GF-D8 (cell line): ENCODE measurements at regions not wholly inside any gene's neighbourhood (a gene's known extent, or its start where the extent isn't known, plus 50 kb on each side); places are given as distances from the start of the nearest gene placed in this dataset.

Experiments used
- DNase-seq: peaks from one replicate; lab custom pipeline; 2025; lab: John Stamatoyannopoulos, UW

DNA sequence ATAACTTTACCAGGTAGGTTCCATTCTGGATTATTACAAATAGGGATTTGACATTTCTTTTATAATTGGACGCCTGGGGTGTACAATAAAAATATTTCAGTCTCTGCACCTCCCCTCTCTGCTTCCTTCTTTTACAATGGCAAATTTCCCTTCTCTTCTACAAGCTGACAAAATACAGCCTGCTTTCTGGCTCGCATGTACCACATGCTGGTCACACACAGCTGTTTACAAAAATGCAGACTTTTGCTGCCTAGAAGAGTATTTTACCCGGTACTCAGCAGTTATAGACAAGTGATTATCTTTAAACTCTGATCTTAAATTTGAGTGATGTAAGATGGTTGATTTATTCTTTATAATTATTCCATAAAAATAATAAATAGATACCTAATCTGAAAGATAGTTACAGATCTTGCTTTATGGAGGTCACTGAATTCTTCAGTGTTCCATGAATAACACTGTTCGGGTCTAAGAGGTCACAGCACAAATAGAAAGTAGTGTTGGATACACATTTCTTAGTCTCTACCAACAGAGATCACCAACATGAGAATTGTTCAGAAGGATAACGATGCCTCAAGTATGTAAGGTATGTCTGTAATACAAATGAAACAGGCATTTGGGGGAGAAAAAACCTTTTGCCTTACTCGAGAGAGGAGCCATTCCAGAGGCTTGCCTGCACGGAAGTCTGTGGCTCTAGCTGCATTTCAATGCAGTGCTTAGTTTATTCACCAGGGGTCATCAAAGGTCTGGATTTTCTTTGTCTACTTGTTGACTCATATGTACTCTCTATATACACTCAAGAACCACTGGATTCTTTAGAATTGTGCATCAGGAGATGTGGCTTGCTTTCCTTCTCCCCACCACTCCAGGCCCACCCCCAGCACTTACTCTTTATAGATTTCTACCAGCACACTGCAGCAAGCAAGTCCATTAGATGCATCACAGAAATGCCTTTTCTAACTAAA is 206.6 kb upstream of the RFX3 start:
- DNase-seq = peak; percentile 46

DNA sequence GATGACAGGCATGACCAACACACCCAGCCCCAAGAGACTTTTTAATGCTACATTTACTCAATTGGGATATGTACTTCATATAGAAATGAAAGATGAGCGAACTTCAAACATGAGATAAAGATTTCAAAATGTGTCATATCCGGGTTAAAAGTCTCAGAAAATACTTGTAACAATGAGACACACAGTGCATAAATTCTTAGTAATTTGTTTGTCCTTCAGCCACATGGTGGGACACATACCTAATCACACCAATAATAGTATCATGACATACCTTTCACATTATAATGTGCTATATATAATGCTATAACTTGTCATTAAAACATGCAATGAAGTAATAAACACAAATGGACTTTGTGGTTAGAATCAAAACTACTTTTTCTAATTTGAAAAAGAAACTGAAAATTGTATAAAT is 204.7 kb upstream of the RFX3 start:
- DNase-seq = no peak

DNA sequence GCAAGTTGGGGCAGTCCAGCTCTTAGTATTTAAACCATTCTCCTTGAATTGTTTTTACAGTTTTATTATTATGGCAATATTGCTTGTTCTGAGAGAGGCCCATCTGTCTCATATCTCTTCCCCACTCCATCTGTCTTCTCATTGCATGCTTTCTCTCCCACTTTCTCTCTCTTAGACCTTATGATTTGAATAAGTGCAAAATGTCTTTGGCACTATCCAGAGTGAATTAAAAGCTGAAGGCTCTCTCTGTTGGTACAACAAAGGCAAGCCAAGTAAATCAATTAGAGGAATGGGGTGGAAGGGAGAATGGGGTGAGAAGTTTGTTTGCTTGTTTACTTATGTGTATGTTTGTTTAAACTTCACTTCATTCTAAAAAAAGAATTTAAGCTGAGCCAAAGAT is 195.3 kb upstream of the RFX3 start:
- no peak for DNase-seq

DNA sequence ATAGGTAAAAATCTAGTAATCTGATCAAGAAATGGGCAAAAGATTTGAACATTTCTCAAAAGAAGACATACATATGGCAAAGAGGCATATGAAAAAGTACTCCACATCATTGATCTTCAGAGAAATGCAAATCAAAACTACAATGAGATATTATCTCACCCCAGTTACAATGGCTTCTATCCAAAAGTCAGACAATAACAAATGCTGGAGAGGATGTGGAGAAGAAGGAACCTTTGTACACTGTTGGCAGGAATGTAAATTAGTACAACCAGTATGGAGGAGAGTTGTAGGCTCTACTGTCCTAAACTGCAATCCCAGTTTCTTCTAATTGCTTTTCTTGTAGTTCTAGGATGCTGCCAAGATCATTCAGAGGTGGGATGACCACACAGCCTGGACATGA is 193.5 kb upstream of the RFX3 start:
- DNase-seq = no peak

DNA sequence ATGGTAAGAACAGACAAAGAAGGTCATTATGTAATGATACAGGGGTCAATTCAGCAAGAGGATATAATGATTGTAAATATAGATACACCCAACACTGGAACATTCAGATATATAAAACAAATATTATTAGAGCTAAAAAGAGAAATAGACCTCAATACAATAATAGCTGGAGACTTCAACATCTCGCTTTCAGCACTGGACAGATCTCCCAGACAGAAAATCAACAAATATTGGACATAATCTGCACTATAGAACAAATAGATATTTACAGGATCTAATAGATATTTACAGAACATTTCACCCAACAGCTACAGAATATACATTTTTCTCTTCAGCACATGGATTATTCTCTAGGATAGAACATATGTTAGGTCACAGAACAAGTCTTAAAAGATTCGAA is 190.6 kb upstream of the RFX3 start:
- DNase-seq = no peak

DNA sequence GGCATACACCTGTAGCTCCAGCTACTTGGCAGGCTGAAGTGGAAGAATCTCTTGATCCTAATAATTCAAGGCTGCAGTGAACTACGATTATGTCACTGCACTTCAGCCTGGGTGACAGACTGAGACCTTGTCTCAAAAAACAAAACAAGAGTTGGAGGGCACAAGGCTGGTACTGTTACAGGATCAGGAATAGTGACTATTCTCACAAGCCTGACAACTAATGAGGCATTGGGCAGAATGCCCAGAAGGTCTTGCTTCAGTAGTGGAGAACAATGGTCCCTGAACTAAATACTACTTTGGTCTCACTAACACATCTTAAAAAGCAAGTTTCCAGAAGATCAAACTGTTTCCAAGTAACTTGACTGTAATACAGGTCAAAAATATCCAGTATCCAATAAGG is 182.9 kb upstream of the RFX3 start:
- DNase-seq = no peak

DNA sequence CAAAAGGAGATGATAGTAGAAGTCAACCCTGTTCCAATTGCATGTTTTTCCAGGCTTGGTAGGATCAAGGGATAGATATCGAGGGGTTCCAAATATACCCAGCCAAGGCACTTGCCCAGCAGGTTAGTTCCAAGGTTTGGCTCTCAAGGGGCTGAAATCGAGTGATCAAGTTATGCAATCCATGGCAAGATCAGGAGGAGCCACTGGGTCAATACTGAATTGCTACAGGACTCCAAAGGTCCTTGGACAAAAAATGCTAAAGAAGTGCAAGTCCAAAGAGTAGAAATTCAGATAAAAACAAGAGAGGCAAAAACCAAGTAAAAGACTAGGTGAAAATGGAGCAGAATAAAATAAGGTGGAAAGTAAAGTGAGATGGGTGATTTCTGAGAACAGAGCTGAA is 179.1 kb upstream of the RFX3 start:
- no peak for DNase-seq

DNA sequence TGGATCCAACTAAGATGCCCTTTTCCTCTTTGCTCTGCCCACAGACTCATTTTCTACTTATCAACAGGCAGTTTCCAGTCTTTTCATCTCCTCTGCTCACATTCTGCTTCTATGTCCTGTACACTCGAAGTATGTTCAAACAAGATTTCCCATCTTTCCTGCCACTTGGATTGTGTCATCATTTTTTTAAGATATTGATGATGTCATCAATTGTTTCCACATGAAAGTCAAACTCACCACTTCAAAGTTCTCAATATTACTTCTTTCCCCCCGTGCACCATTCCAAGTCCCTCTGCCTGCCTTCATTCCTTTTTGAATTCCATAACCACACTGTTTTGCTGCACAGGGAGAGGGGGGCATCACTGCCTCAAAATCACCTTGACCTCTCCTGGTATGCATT is 175.0 kb upstream of the RFX3 start:
- no peak for DNase-seq

DNA sequence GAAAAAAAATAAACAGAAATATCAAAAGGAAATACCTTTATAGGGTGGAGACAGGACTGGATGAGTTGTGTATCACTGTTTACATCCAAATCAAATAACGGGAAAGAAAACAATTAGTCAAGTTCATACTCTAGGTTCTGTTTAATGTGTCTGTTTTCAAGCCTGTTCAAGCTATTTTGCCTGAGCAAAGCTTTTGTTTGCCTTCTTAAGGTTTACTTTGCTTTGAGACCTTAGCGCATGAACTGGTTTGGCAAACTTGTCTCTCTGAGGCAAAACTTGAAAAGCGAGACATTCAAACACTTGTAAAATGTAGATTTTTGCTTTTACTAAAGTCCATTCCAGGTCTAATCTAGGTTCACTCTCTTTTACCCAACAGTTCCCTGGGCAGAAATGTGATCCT is 174.1 kb upstream of the RFX3 start:
- no peak for DNase-seq

DNA sequence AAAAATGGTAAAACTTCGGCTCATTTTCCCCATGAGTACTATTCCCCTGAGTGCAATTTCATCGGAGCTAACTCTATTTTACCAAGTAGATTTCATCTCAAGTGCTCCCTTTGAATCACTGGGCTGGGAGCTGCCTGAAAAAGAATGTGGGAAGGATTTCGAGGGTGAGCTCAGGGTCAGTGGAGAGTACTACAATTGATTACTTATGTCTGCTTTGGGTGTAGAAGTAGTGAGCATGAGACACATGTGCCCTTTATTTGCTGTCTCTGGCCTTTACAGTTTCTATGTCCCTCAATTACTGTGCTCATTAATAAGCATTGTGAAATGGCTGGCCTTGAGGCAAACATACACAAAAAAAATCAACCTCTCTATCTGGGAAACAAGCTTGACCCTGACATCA is 172.7 kb upstream of the RFX3 start:
- no peak for DNase-seq

DNA sequence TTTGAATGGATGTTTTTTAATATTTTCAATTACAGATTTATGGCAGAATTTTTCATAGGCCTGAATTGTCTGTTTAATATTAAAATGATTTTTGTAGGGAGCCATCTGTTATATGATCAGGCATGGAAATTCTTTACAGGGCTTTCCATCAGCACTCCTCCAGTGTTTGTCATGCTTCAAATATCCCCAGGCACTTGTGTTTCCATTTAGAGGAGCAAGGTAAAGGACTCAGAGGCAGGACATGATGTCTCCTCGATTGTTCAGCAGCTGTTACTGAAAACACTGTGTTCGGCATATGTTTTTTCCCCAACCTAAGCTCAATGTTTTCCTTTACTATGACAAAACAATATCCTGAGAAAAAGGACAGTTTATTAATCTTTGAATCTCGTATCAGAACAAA is 172.3 kb upstream of the RFX3 start:
- no peak for DNase-seq

DNA sequence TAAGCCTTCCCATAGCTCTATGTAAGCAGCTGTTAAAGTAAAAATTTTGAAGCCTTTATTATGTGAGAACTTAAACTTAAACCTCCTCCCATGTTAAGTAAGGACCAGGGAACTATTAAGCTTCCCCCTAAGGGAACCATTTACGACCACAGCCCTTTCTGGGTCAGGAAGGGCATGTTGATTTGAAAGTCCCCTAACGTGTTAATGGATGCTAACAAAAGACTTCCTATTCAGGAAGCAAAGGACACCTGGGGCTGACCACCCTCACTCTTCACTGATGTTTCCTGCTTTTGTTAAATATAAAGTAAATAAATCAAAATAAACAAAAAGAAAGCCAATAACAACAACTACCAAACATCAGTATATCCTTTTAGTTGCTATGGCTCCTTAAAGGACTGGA is 170.6 kb upstream of the RFX3 start:
- DNase-seq = no peak

DNA sequence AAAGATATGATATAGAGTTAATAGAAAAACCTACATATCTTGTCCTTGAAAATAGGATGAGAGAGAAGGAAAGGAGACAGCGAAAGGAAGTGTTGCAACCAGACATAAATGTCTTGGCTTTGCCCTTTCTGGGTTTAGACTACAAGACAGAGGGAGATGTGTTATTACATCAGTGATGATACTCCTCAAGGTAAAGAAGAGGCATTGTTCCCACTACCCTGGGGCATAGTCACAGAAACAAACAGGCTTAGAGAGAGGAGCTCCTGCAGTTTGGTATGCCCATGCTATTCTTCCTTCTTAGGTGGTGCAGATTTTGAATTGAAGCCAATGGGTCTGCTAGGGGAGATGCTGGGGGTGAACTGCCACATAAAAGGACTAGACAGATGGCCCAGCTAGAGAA is 166.8 kb upstream of the RFX3 start:
- DNase-seq = no peak

DNA sequence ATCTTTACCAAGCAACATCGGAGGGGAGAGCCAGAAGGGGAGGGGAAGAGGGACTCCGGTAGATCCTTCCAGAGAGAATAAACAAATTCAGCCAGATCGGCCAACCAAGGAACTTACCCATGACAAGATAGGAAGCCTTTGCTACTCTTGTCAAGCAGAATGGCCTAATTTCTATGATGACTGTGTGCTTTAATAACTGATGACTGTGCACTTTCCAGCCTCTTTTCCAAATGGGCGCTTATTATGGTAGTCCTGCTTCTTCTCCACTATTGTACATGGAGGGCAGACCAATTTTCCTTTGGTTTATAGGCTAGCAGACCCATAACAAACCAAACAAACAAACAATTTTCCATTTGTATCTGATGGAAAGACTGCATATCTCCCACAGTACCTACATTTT is 163.8 kb upstream of the RFX3 start:
- no peak for DNase-seq

DNA sequence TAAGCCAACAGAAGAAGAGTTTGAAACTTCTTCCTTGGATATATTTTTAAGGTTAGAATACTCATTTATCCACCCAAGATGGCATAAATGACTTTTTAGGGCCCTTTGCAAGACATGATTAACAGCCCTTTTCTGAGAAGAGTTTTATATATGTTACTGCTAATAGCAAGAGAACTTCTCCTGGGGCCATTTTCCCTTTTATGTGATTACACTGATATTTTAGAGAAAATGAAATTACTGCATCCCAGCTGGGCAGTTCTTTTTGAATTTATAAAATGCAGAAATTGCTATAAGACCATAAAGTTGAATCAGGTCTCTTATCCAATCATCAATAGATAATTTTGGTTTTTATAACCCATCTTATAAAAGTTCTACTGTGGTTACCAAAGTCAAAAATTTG is 161.3 kb upstream of the RFX3 start:
- DNase-seq = no peak

DNA sequence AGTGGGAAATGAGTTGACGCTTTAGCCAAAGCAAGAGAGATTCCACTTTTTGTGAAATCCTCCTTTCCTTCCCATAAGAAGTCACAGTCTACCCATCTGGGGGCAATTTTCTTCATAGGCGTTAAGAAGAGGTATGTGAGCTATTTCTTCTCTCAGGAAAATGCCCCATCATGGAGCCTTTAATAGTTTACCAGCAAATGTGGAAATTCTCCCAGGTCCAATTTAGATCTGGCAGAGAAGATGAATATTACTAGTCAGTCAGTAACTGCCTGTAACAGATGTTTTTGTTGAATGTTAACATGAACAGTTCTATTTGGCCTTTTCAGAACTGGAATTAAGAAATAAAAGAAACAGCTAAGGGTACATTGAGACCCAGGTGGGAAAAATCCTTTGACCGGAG is 156.4 kb upstream of the RFX3 start:
- no peak for DNase-seq

DNA sequence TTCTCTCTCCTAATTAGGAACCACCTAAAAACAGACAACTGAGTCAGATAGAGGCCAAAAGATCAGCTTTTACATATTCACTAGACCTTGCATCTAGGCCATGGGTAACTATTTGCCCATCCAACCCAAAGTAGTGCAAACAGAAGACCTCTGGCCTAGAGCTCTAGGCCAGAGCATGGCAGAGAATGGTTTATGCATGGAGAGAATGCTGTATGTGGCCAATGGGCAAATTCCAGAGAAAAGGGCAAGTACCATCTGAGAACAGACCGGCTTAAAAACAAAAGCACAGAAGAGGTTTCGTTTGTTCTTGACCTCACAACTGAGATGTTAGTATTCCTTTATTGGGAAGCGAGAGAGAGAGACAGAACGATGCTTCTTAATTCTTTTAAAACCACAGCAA is 151.7 kb upstream of the RFX3 start:
- no peak for DNase-seq

DNA sequence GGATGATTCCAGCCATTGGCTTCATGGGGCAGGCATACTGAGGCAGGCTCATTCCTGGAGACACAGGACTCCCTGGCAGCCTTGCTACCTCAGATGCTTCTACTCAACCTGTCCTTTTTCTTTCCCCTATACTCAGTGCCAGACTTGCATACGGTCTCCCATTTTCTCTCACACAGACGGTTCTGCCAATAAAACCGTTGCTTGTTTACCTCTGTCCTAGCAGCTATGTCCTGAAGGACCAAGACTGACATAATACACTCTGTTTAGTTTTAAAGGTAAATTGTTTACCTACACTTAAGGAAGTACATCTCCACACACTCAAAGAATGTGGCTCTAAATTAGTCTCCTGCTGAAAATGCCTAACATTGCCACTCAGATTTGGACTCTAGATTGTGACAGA is 151.0 kb upstream of the RFX3 start:
- DNase-seq = no peak

DNA sequence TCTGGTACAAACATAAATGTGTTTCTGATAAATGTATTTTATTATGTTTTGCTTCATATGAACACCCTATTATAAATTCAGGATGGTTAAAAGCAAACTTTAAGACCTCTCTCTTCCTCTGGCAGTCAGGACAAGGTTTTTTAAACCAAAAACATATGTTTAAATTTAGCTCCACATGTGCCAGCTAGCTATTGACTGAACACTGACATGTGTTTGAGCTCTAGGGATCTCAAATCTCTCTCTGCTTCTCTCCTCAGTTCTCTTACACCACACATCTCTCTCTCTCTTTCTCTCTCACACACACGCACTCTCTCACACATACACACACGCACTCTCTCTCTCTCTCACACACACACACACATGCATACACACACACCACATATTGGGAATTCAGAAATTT is 150.1 kb upstream of the RFX3 start:
- DNase-seq = no peak

DNA sequence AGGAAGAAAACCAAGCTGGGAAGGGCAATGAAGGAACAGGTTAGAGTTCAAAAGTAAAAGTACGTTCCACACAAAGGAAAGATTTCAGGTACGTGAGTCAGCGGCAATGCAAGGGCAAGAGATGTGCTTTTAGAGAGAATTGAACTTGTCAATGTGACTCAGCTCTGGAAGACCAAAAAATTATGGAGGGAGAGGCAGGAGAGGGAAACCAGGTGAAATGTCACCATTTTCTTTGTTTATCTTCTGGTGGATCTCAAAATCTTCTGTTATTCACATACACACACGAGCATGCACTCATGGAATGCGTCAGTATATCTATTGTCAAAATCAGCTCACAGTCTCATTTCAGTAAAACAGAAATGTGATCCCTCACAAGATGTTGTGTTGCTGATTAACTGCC is 148.8 kb upstream of the RFX3 start:
- DNase-seq = no peak

DNA sequence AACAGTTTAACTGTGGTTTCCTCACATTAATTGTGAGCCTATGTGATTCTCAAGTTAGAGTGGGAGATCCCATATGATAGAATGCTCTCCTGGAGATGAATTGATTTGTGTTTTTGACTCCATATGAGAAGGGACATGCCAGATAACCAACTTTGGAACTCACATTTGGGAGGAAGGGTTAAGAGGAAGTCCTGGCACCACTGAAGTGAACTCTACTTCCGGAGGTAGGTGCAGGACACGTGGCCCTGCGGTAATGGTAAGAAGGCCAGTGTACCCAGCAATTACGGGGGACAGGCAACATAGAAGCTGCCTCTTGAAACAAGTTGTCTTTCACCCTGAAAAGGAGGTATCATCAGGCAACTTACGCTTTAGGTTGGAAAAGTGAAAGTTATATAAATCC is 146.6 kb upstream of the RFX3 start:
- no peak for DNase-seq

DNA sequence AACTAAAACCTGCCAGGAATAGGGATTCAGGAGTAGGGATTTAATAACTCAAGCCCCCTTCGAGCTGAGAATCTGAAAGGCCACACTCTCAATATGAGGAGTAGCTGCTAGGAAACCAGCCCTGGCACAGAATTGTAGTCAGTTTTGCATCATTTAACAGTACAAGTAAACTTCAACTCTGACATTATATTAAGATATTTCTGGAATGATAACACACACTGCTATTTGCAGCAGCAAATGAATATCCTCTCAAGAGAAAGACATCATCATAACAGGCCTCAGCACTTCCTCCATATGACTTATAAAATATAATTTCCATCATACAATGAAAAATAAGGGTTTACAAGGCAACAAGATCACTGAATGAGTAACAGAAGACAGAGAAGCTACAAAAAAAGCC is 138.2 kb upstream of the RFX3 start:
- no peak for DNase-seq

DNA sequence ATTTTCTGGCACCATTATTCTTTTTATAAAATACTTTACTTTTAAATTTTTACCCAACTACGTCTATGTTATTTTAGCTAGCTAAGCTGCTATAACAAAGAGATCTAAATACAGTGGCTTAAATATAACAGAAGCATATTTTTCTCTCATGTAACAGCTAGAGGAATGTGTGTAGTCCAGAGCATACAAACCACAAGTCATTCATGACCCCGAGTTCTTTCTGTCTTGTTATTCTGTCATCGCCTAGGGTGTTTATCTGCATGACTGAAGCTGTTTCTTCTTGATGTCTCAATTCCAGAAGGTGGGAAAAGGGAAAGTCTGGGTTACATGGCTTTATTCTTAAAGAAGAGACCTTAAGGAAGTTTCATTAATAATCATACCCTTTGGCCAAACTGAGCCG is 136.9 kb upstream of the RFX3 start:
- DNase-seq = no peak

DNA sequence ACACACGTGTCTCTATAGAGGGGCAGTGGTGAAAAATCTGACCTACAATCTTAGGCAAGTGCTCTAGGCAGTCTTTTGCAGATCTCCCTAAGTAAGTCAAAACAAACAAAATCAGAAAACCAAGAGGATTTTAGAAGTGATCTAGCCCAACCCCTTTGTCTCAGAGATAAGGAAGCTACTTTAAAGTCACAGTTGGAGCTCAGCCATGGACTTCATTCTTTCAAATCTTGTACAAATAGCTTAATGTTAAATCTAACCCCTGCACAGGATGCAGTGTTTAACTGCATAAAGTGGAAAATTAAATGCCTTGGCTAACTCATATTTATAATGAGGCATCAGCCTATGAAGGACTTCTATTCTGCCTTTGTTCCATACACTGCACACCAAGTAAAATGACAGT is 135.1 kb upstream of the RFX3 start:
- no peak for DNase-seq
